Suppressor macrophage treated with lipopolysaccharide for 4 hours (primary cell): ENCODE measurements at regions not wholly inside any gene's neighbourhood (a gene's known extent, or its start where the extent isn't known, plus 50 kb on each side); places are given as distances from the start of the nearest gene placed in this dataset.
"Not testable (repeated sequence)": the region's sequence is repeated elsewhere in the genome, so short reads cannot be mapped to it uniquely, and the experiment has no call there.

Experiments
- DNase-seq: peaks from one replicate; pipeline ENCODE4 v3.0.0-alpha.2; 2020

DNA sequence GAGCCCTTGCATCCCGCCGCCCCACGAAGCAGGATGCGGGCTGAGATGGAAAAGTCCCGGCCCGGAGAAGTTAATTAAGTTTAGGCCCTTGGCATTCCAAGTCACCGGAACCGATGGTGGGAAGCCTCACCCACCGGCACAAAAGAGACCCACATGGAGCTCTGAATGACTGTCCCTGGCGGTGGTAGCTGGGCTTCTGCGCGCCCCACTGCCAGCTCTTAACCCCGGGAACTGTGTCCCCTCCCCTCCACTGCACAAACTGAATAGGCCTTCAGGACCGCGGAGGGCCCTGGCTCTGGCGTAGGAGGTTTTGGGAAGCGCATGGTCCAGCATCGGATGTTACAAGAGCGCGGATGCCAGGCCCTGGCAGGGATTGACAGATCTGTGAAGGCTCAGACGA, 291.1 kb upstream of the TUT7 start:
- no peak for DNase-seq

DNA sequence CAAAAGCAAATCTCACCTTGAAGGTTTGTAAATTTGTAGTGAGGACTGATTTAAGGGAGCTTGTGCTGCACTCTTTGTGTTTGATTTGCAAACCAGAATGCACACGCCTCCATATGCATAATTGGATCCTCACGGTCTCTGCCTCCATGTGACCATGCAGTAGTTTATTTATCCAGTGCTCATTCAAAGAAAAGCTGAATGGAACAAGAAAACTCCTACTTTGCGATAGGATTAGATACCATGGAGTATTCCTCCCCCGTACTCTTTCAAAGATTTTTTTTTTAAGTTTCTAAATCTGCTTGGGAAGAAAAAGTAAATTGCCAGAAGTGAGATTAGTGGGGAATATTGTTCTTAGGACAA, 290.4 kb upstream of the TUT7 start:
- DNase-seq = no peak

DNA sequence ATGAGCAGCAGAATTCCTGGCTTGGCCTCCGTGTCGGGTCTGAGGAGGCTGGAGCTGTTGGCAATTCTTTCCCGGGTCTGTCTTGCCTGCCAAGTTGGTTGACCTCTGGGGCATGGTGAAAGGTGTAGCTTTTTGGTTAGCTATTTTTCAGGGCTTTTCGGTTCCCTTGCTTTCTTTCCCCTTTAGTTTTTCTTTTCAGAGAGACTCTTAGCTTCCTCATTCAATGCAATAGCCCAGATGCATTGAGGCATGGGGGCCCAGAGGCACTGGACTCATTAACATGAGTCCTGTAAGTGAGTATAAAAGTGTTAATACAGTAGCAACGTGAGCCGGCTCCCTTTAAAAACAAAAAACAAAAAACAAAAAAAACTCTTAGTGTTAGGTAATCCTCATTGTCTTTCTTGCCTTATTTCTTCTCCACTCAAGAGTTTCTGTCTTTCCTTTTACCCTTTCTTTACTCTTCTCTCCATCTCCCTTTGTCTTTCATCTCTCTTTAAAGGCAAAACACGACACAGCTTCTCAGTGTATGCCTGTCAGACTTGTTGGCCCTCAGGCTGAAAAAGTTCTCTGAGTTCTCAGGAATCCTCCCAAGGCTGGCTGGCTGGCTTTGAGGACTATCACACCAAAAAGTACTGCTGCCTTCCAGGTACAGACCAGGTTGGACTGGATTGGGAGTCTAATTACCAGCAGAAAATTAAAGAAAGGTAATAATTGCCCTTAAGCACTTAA, 289.9 kb upstream of the TUT7 start:
- no peak for DNase-seq

DNA sequence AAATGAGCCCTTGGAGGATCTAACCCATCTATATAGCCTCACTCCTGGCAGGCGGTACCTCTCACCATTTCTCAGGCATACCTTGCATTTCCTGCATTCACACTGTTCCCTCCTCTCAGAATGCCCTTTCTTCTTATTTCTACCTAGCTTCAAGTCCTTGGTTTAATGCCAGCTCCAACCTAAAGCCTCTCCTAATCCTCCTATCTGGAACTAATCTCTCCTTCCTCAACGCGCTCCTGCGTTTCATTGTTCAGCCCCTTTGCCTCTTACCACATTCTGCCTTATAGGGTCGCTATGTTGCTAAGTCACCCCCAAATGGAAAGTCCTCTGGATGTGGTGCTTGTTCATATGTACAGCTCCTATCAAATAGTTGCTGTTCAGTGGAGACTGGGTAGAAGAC, 288.5 kb upstream of the TUT7 start:
- DNase-seq = no peak

DNA sequence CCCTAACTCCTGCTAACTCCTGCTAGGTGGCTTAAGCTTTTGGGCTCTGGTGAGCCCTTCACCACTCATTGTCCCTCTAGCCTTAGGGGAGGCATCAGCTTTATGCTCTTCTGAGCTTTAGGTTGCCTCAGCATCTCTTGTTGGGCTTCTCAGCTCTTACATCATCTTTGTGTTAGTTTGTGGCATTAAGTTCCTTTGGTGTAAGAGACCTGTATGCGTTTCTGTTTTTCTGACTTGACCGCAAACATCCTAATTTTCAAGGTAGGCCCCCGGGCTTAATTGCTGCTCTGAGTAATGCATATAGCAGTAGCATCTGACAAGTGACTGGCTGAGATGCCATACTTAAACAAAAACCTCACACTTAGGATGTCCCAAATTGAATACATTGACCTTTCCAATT, 287.8 kb upstream of the TUT7 start:
- no peak for DNase-seq

DNA sequence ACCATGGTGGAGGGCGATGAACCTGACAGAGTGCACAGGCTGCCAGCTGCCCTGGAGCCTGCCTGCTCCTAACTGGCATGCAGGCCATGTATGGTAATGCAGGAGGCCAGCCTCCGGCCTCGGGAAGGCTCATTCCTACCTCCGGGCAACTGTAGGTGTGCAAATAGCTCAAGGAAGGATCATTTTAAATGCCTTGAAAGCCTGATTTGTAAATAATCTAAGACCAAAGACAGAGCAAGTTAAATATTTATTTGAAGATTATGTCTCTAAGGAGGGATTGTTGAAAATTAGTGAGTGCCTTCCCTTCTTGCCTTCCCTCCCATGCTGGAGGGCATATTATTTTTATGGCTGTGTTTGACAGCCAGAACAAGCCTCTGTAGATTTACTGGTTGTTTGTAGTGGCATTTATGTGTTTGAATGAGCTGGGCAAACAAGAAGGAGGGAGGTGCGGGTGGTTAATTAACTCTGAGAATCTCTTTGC, 285.7 kb upstream of the TUT7 start:
- no peak for DNase-seq

DNA sequence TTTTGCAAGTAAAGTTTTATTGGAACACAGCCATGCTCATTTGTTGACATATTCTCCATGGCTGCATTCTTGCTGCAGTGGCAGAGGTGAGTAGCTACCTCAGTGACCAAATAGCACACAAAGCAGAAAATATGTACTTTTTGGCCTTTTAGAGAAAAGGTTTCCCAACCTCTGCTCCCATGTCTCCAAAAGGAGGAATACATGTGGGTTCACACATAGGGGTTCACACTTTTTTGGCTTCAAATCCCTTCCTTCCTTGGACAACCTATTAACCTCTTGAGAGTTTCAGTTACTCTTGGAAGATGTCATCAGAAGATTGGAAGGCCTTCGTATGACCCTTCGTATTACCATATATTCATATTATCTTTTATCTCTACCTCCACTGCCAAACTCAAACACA, 285.1 kb upstream of the TUT7 start:
- DNase-seq = no peak

DNA sequence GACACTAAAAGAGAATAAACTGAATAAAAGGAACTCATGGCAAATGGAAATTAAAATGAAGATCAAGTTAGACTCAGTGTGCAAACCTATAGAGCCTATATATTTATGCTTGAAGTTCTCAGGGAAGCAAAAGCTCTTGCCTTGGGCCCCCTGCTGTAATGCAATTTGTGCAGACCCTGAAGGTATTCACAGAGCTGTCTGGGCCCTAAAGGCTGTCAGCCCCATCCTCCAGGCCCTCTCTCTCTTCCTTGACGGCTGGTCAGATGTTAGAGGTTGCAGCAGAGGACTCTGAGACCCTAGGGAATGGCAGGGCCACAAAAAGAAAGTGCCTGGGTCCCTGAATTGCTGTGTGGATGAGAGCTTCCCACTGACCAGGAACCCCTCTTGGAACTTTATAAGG, 283.9 kb upstream of the TUT7 start:
- DNase-seq = no peak

DNA sequence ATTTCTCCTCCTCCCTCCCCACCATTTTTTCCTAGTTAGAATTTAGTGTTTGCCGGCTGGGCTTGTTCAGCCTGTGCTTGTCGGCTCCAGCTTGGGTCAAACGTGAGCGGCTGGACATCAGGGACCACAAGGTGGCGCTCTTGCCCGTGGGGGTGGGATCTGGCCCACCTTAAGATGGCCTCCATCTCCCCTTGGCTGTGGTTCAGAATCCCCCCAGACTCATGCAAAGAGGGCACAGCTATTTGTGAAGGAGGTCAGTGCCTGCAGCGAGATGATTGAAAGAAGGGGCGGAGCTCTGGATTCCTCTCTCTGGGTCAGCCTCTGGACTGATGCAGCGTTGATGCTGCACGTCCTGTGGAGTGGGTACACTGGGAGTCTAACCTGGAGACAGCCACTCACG, 283.3 kb upstream of the TUT7 start:
- peak; percentile 32 for DNase-seq

DNA sequence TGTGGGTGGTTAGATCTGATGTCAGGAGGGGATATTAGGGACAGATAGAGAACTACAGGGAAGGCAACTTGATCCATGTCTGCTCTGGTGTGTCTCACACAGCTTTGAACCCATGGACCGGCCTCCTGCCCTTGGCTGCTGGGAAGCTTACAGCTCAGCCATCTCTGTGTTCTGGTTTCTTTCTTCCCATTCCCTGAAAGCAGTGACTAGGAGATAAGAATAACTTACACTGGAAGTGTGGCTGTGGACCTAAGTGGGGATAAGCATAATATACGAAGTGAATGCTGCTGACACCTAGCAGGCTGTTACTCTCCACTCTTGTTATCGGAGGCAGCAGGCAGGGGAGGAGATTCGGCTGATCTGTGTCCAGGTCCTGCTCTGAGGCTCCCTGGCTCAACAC, 282.3 kb upstream of the TUT7 start:
- DNase-seq = no peak

DNA sequence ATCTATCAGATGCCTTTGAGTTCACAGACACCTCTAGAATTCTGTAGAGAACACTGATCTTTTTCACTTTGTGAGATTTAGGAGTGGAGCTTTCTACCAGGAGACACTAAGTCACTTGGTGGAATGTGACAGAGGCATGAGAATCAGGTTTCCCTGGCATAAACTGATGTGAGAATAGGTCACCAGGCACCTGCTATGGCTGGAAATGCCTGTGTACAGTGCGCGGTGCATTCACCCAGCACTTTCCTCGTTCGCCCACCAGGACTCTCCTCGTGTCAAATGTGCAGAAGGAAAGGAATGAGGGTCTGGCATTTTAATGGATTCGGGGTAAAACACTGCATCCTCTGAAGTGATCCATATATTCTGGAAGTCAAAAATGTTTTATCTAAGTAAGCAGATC, 281.8 kb upstream of the TUT7 start:
- no peak for DNase-seq

DNA sequence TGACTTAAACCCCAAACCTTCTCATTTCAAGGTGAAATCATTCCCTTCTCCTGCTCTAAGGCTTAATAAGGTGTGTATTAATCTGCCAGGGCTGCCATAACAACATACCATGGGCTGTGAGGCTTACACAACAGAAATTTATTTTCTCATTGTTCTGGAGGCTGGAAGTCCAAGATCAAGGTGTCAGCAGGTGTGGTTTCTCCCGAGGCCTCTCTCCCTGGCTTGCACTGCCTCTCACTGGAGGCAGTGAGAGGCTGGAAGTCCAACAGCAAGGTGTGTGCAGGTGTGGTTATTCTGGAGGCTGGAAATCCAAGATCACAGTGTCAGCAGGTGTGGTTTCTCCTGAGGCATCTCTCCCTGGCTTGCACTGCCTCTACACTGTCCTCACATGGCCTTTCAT, 280.3 kb upstream of the TUT7 start:
- no peak for DNase-seq

DNA sequence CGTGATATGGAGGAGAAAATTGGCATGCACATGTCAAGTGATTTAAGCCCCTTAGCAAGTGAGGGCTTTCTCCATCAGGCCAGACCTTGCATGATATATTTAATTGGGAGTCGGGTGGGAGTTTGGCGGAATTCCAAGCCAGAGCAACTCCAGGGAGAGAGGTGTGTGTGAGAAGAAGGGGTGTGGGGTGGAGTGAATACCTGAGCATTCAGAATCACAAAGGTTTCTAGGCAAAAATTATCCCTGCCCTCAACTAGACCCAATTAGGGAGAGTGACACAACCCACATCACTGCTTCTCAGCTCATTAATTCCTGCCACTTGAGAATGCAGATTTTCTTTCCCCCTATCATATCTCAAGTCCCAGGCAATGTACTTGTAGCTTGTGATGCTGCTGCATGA, 279.7 kb upstream of the TUT7 start:
- no peak for DNase-seq

DNA sequence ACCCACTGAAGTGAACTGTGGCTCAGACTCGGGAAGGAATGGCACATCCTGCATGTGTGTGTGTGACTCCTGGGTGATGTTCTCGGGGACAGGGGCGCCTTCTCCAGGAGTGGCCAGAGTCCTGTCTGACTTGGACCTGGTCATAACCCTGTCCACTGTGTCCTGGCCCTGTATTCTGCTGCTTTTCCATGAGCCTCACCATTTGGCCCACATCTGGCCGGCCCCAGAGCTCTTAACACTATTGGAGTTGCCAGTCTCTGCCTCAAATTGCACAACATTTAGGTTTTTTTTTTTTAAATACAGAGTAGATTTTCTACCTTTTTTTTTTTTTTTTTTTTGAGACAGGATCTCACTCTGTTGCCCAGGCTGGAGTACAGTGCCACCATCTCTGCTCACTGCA, 278.3 kb upstream of the TUT7 start:
- no peak for DNase-seq

DNA sequence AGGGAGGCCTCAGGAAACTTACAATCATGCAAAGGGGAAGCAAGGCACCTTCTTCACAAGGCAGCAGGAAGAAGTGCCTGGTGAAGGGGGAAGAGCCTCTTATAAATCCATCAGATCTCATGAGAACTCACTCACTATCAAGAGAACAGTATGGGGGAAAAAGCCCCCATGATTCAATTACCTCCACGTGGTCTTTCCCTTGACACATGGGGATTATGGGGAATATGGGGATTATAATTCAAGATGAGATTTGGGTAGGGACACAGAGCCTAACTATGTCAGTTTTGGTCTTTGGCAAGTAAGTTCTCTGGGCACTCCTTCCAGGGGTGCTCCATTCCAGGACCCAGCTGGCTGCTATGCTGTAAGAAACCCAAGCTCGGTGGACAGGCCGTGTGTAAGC, 275.3 kb upstream of the TUT7 start:
- no peak for DNase-seq

DNA sequence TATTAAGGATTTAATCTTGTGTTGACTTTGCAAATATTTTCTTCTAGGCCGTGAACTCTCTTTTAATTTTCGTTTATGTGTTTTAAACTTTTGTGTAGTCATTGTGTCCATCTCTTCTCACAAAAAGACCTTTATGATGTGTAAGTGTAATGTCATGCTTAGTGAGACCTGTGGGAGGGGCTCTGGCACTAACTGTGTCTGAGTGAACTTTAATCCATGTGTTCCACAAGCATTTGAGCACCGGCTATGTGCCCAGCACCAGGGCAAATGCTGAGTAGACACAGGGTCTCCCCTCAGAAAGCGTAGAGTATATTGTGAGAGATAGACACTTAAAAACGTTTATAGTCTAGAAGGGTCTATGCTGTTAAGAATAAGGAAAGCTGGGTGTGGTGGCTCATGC, 272.6 kb upstream of the TUT7 start:
- DNase-seq = no peak

DNA sequence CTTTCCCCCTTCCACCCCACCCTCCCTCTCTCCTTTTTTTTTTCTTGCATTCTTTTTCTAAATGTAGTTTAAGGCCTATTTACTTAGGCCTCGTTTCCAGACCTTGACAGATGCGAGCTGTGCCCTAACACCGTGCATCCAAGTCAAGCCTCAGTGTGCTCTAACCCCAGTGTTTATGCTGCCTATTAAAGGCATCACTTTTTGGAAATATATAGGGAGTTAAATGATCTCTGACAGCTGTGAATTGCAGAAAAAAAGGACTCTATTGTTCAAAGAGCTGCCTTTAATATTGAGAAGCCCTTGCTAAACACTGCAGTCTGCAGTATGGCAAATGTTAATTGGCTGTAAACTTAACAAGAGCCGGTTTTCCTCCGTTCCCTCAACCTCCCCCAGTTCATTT, 270.4 kb upstream of the TUT7 start:
- no peak for DNase-seq

DNA sequence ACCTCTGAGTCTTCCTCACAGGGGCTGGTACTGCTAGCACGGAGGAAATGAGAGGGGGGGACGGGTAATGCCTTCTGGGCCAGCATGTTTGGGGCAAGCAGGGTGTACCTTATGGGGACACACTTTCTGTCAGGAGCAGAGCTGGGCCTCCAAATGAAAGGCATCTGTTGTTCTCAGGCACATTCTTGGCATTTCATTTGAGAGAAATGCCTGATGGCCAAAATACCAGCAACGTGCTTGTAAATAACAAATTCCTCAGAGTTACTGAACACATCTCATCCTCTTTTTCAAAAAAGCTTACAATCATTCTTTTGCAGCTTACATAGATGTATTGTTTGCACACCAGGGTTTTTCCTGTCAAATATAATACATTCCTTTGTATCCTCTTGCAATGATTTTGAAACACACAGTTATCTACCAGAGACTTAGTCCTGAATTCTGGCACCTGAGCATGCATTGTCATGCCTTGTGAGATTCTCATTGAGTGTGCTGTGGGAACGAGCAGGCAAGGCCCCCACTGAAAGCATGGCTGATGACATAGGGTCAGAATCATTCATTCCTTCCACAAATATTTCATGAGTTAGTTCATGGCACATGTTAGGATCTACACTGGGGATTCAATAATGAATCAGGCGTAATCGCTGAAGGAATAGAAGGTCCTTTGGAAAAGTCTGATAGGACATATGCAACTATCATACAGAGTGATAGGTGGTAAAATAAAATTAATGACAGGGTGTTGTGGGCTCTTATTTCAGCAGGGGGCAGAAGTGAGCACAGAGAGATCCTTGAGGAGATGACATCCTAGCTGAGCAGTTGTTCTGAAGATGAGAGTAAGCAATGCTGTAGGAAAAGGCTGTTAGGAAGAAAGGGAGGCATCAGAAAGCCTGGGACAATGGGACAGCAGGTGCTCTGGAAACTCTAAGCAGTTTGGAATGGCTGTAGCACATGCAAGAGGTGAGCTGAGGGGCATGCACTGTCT, 260.9 kb upstream of the TUT7 start:
- peak; percentile 38 for DNase-seq

DNA sequence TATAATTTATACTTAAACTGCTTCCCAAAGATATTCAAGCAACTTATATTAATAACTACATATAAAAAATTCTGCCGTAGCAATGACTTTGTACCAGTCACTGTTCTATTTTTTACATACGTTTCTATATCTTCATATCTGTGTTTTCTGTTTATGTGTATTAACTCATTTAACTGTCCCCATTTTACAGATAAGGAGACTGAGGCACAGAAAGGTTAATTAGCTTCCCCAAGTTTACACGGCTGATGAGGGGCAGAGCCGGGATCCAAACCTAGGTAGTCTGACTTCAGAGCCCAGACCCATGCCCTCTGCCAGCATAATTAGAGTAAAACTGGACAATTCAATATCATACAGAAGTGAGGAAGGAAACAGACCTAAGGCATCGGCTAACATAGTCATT, 259.7 kb upstream of the TUT7 start:
- no peak for DNase-seq

DNA sequence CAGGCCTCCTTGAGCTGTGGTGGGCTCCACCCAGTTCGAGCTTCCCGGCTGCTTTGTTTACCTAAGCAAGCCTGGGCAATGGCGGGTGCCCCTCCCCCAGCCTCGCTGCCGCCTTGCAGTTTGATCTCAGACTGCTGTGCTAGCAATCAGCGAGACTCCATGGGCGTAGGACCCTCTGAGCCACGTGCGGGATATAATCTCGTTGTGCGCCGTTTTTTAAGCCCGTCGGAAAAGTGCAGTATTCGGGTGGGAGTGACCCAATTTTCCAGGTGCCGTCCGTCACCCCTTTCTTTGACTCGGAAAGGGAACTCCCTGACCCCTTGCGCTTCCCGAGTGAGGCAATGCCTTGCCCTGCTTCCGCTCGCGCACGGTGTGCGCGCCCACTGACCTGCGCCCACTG, 257.3 kb upstream of the TUT7 start:
- not testable (repeated sequence) for DNase-seq

DNA sequence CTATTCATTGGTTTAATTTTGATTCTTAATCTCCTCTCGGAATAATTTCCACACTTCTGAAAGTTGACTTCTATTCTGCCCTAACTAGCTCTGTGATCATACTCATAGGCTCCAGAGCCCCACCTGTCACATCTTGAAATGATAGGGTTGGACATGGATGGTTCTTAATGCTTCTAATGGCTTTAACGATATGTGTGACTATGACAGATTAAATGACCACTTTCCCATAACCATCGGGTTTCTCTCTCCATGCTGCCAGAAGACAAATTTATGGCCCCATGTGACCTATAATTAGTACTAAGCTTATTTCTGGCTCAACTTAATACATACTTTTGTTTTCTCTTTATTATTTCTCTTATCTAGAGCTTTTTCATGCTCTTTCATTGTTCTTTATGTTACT, 251.1 kb upstream of the TUT7 start:
- DNase-seq = no peak

DNA sequence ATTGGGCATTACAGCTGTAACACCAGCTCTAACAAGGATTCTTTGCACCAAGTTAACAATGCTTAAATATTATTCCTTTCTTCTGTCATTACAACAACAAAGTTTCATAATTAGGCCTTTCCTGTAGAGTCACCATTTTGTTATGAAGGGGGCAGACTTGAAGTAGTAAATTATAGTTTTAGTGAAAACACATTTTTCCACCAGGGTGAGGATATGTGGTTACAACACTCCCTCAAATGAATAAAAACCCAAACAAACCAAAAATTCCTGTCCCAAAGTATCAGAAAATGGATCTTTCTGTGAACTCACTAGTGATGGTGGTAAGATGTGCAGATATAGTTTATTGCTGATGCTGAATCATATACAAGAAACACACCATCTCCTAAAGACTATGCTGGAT, 250.5 kb upstream of the TUT7 start:
- no peak for DNase-seq

DNA sequence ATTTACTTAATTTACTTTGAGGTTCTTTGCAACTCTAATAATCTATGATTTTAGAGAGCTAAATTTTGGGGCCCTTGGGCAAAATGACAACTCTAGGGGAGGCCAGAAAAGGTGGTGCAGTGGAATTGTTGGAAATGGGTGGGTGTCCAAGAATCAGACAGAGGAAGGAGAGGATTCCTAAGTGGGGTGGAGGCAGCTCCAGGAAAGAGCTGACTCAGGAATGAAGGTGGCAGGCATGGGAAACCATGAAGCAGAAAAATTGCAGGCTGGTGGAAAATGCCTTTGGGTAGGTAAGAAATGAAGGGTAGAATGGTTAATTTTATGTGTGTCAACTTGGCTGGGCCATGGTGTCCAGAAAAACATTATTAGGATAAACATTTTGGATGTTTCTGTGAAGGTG, 248.5 kb upstream of the TUT7 start:
- DNase-seq = no peak

DNA sequence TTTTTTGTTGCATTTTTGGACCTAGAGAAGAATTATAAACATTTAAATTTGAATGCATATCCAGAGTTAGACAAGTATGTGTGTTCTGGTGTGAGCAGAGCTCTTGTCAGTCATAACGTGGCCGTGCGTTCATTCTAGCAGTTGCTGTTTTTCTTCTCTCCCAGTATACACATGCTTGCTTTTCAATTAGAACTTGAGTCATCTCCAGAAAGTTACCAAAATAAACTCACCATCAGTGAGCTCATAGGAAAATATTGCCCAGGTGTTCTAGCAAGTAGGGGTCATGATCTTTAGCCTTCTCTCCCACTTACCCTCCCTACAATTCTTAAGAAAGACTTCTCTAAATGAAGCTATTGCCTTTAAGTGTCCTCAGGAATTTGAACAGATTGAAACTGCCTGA, 247.5 kb upstream of the TUT7 start:
- no peak for DNase-seq
